ENCODE measurements at regions not wholly inside any gene's neighbourhood (a gene's known extent, or its start where the extent isn't known, plus 50 kb on each side); places are given as distances from the start of the nearest gene placed in this dataset.

- CTCF ChIA-PET, result interaction anchor here (1.0 to 2.5 kb wide), 7 partner anchors 28 to 1001 kb away, joined by 3 to 12 read pairs (median 5); no protein-coding TSS in a partner anchor
- in situ Hi-C loops (cut with MboI), result loop anchor here (5.0 to 10.0 kb wide), 3 partner anchors 752 to 1000 kb away; no protein-coding TSS in a partner anchor
Measured at GRCh38 chr1:214124281-214124805, 136.6 kb downstream of the PROX1 start.

More at GRCh38 chr1:214124281-214124805, 136.6 kb downstream of the PROX1 start:
- intact Hi-C loops (cut with micrococcal nuclease; ENCODE audit: unreplicated experiment), result loop anchor here (5.0 kb wide), 1 partner anchor 137 kb away; the partner anchor contains the start of gene PROX1
- no peaks in the 10 kb centered on the region for H4K20me1 ChIP-seq (ENCODE audit: control insufficient read depth, insufficient read depth)
- no TSS peak for BruUV-seq (replicated peaks)
- no peak overlapping the region for H3K4me3 ChIP-seq
- RAD21 ChIA-PET (ENCODE audit: unreplicated experiment), result interaction anchor here (1.3 kb wide), 1 partner anchor 879 kb away, joined by 3 read pairs; no protein-coding TSS in a partner anchor
- SMC1A ChIA-PET (ENCODE audit: uncharacterized antibody, unreplicated experiment), result interaction anchor here (0.6 kb wide), 1 partner anchor 23 kb away, joined by 3 read pairs; no protein-coding TSS in a partner anchor
- no peaks in the 10 kb centered on the region for H3K27me3 ChIP-seq (replicated peaks in 1 of 2; ENCODE audit: control insufficient read depth in 2 of 2, insufficient read depth in 2 of 2, low read length in 1 of 2)
- H3K27ac ChIP-seq (ENCODE audit: control insufficient read depth, insufficient read depth), result no peak overlapping the region
- no peaks in the 10 kb centered on the region for H3K79me2 ChIP-seq (ENCODE audit: control insufficient read depth, insufficient read depth, low read length)
- no peak overlapping the region for H3K9ac ChIP-seq (ENCODE audit: control insufficient read depth, insufficient read depth, low read length)
- H3K4me2 ChIP-seq (ENCODE audit: control insufficient read depth, insufficient read depth), result no peak overlapping the region
- no peak overlapping the region for H2AFZ ChIP-seq (ENCODE audit: control insufficient read depth, low read depth, low read length)
- H3K9me3 ChIP-seq (replicated peaks; ENCODE audit: control insufficient read depth, insufficient read depth, low read length), result no peaks in the 10 kb centered on the region
- H3K36me3 ChIP-seq (ENCODE audit: control insufficient read depth in 2 of 2, insufficient read depth in 2 of 2, low read length in 1 of 2), result no peaks in the 10 kb centered on the region
- no peaks in the 10 kb centered on the region for H3K4me1 ChIP-seq (ENCODE audit: control insufficient read depth, insufficient read depth, low read length)
- TF ChIP-seq CEBPZ (IDR thresholded peaks at IDR 0.05; ENCODE audit: low read depth, low read length), result no peak
- no peak for TF ChIP-seq BACH1 (IDR thresholded peaks at IDR 0.05; ENCODE audit: borderline replicate concordance)
- no peak for TF ChIP-seq ZZZ3 (IDR thresholded peaks at IDR 0.05; ENCODE audit: control insufficient read depth, insufficient read length, low read depth)
- TF ChIP-seq HCFC1 (IDR thresholded peaks at IDR 0.05; ENCODE audit: low read length), result no peak
- no peak for TF ChIP-seq GABPA (IDR thresholded peaks at IDR 0.05; ENCODE audit: low read depth)
- FAIRE-seq (no peak), ATAC-seq (no peak), DNase-seq (ENCODE audit: low read depth, low spot score) (no peak)
- 30% methylated on average over 6 of the region's 7 CpGs for WGBS (ENCODE audit: insufficient coverage, insufficient replicate concordance, low lambda C conversion rate, missing lambda C conversion rate)
- POLR2A ChIA-PET, result no interaction called here

All from GM12878 (cell line).